Cardiac muscle cell (in vitro differentiated cells and primary cell): ENCODE measurements at regions not wholly inside any gene's neighbourhood (a gene's known extent, or its start where the extent isn't known, plus 50 kb on each side); places are given as distances from the start of the nearest gene placed in this dataset.
"Not testable (repeated sequence)": the region's sequence is repeated elsewhere in the genome, so short reads cannot be mapped to it uniquely, and the experiment has no call there.

Experiments used
- DNase-seq, 2 donors: peaks; one replicate each; pipeline versions ENCODE4 v3.0.0 to v3.0.0-alpha.2; 2010 to 2017; ENCODE audit warnings: low read depth in 1 of 2, low spot score in 1 of 2
- H3K27ac ChIP-seq: fragments of 200-600 bp; sonication (generic); 2 replicates; pipeline ENCODE4 v1.5.1; 2016
- H3K27me3 ChIP-seq: fragments of 200-600 bp; sonication (generic); 2 replicates; pipeline ENCODE4 v1.6.0; 2016; ENCODE audit warnings: control low read depth
- H3K36me3 ChIP-seq: fragments of 200-600 bp; sonication (generic); 2 replicates; pipeline ENCODE4 v1.5.1; 2016; ENCODE audit warnings: control low read depth
- H3K4me1 ChIP-seq: fragments of 200-600 bp; sonication (generic); 2 replicates; pipeline ENCODE4 v1.8.1; 2017; ENCODE audit warnings: low read depth, mild to moderate bottlenecking, mixed run types
- H3K4me3 ChIP-seq: fragments of 200-600 bp; sonication (generic); 2 replicates; pipeline ENCODE4 v1.5.1; 2016; ENCODE audit warnings: mild to moderate bottlenecking
- H3K9me3 ChIP-seq: fragments of 200-600 bp; sonication (generic); 2 replicates; pipeline ENCODE4 v1.5.1; 2017; ENCODE audit warnings: low read depth, mild to moderate bottlenecking, control low read depth
- TF ChIP-seq, protein P1 (sequence below): IDR thresholded peaks from 2 replicates; pipeline ENCODE4 v1.5.1; 2012; ENCODE audit warnings: low read depth, mild to moderate bottlenecking, low read length

DNA sequence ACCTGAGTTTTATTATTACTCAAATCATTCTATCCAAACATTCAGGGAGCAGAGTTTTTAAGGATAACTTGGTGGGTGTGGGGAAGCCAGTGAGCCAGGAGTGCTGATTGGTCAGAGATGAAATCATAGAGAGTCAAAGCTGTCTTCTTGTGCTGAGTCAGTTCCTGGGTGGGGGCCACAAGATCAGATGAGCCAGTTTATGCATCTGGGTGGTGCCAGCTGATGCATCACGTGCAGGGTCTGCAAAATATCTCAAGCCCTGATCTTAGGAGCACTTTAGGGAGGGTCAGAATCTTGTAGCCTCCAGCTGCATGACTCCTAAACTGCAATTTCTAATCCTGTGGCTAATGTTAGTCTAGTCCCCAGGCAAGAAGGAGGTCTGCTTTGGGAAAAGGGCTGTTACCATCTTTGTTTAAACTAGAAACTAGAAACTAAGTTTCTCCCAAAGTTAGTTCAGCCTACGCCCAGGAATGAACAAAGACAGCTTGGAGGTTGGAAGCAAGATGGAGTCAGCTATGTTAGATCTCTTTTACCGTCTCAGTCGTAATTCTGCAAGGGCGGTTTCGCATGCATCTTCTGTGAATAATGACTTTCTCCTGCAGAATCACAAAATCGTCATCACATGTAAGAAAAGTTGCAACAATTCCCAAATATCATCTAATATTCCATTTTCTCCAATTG is 97.5 kb downstream of the ZNF664 start:
- not testable (repeated sequence) for H3K27me3 ChIP-seq, H3K36me3 ChIP-seq, H3K4me1 ChIP-seq, H3K27ac ChIP-seq, DNase-seq, H3K4me3 ChIP-seq, H3K9me3 ChIP-seq

DNA sequence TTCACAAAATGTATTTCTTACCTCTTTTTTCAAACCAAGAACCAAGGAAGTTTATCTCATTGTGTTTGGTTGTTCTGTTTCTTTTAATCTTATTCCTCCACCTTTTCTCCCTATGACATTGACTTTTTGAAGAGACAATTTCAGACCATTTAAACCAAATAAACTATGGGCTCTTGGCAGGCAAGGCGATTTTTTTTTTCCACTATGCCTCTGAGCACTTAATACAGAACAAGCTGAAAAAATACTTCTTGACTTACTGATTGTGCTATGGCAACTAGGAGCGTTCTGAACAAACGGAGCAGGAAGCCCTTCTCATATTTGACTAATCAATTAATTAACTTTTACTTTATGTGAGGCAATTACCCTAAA is 98.0 kb downstream of the ZNF664 start:
- no peaks in the 10 kb centered on the region for H3K9me3 ChIP-seq
- H3K27ac ChIP-seq = no peak overlapping the region
- H3K36me3 ChIP-seq = no peaks in the 10 kb centered on the region
- no peaks in the 10 kb centered on the region for H3K4me1 ChIP-seq
- H3K27me3 ChIP-seq = no peaks in the 10 kb centered on the region
- DNase-seq = no peak
- TF ChIP-seq, protein P1, sequence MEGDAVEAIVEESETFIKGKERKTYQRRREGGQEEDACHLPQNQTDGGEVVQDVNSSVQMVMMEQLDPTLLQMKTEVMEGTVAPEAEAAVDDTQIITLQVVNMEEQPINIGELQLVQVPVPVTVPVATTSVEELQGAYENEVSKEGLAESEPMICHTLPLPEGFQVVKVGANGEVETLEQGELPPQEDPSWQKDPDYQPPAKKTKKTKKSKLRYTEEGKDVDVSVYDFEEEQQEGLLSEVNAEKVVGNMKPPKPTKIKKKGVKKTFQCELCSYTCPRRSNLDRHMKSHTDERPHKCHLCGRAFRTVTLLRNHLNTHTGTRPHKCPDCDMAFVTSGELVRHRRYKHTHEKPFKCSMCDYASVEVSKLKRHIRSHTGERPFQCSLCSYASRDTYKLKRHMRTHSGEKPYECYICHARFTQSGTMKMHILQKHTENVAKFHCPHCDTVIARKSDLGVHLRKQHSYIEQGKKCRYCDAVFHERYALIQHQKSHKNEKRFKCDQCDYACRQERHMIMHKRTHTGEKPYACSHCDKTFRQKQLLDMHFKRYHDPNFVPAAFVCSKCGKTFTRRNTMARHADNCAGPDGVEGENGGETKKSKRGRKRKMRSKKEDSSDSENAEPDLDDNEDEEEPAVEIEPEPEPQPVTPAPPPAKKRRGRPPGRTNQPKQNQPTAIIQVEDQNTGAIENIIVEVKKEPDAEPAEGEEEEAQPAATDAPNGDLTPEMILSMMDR = no peak
- no peak overlapping the region for H3K4me3 ChIP-seq

DNA sequence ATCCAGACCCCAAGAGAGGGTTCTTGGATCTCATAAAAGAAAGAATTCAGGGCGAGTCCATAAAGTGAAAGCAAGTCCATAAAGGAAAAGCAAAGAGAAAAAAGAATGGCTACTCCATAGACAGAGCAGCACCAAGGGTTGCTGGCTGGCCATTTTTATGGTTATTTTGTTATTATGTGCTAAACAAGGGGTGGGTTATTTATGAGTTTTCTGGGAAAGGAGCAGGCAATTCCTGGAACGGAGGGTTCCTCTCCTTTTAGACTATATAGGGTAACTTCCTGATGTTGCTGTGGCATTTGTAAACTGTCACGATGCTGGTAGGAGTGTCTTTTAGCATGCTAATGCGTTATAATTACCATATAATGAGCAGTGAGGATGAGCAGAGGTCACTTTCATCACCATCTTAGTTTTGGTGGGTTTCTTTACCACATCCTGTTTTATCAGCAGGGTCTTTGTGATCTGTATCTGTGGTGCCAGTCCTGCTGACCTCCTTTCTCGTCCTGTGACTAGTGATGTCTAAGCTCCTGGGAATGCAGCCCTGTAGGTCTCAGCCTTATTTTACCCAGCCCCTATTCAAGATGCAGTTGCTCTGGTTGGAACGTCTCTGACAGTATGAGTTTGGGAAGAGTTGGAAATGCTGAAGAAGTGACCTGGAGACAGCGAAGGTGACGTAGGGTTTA is 100.5 kb downstream of the ZNF664 start:
- Histone ChIP-seq H3K4me3 (no peak overlapping the region), H3K27me3 (no peaks in the 10 kb centered on the region), H3K9me3 (no peaks in the 10 kb centered on the region), H3K27ac (no peak overlapping the region), H3K4me1 (no peaks in the 10 kb centered on the region), H3K36me3 (no peaks in the 10 kb centered on the region)
- TF ChIP-seq, protein P1 = no peak
- no peak for DNase-seq

DNA sequence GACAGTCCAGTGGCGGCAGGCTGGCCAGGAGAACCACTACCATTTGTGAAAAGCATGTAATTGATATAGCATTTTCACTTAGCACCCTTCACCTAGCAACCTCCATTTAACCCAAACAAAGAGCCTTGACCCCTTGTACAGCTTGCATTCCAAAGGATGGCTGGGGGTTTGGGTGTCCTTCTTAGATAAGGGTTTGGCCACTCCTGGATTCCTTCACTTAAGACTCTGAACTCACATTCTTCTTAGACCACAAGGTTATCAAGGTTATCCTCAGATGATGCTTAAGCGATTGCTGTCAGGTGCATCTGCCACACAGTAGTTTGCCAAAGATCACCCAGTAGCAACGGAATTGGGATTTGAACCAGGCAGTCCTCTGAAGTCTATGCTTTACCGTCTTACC is 102.8 kb downstream of the ZNF664 start:
- H3K4me1 ChIP-seq = no peaks in the 10 kb centered on the region
- no peaks in the 10 kb centered on the region for H3K9me3 ChIP-seq
- TF ChIP-seq, protein P1 = no peak
- H3K27ac ChIP-seq = no peak overlapping the region
- H3K27me3 ChIP-seq = no peaks in the 10 kb centered on the region
- no peak overlapping the region for H3K4me3 ChIP-seq
- DNase-seq = no peak
- H3K36me3 ChIP-seq = no peaks in the 10 kb centered on the region

DNA sequence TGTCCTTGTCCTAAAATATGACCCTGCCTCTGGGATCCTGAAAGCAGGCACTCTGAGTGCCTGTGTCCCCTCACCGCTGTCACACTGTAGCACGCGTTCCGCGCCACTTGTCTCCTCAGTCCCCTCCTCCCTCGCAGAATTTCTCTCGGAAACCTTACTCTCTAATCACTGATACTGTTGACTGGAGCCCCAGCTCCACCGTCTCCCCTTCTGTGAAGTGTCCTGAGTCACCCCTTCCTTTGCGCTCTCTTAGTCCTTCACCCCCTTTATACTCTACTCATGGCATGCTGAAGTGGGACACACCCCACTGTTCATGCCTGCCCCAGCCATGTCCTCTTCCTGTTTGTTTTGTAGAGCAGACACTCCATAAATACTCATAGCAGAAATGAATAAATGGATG is 104.7 kb downstream of the ZNF664 start:
- Histone ChIP-seq H3K4me3 (no peak overlapping the region), H3K9me3 (no peaks in the 10 kb centered on the region), H3K36me3 (no peaks in the 10 kb centered on the region), H3K27ac (no peak overlapping the region), H3K27me3 (no peaks in the 10 kb centered on the region), H3K4me1 (no peaks in the 10 kb centered on the region)
- TF ChIP-seq, protein P1 = no peak
- no peak for DNase-seq

DNA sequence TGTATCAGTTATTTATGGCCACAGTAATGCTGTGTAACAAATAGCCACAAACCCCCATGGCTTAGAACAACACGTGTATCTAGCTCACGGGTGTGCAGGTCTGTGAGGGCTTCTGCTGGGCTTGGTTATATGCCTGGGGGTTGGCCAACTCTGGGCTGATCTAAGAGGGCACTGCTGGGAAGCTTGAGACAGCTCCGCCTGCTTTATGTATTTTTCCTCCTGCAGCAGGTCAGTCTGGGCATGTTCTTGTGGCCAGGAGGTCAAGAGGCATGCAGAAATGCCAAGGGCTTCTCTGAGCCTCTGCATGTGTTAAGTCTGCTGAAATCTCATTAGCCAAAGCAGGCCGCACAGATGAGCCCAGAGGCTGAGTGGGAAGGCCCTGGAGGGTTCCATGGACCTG is 105.8 kb downstream of the ZNF664 start:
- no peaks in the 10 kb centered on the region for H3K27me3 ChIP-seq
- DNase-seq = no peak
- no peak overlapping the region for H3K4me3 ChIP-seq
- no peaks in the 10 kb centered on the region for H3K9me3 ChIP-seq
- no peaks in the 10 kb centered on the region for H3K36me3 ChIP-seq
- H3K27ac ChIP-seq = no peak overlapping the region
- TF ChIP-seq, protein P1 = no peak
- H3K4me1 ChIP-seq = no peaks in the 10 kb centered on the region
